Esophagus muscularis mucosa (tissue), 4 donors: ENCODE measurements at regions not wholly inside any gene's neighbourhood (a gene's known extent, or its start where the extent isn't known, plus 50 kb on each side); places are given as distances from the start of the nearest gene placed in this dataset.

Source experiments
- DNase-seq: peaks from one replicate; pipeline ENCODE4 v3.0.0-alpha.2; 2017; ENCODE audit errors: extremely low spot score
- H3K27ac ChIP-seq, 4 donors: fragments of 200-600 bp; sonication (generic); replicated peaks in 1 of 4; 1 replicate in 3 of 4; 2 replicates in 1 of 4; pipeline ENCODE4 v1.5.1; 2016 to 2019; ENCODE audit warnings: mild to moderate bottlenecking in 1 of 4
- H3K27me3 ChIP-seq, 4 donors: fragments of 200-600 bp; sonication (generic); one replicate each; pipeline versions ENCODE4 v1.5.1 to v1.6.0; 2016 to 2019
- H3K36me3 ChIP-seq, 4 donors: fragments of 200-600 bp; sonication (generic); one replicate each; pipeline ENCODE4 v1.5.1; 2016 to 2019
- H3K4me1 ChIP-seq, 4 donors: fragments of 200-600 bp; sonication (generic); one replicate each; pipeline ENCODE4 v1.5.1; 2016 to 2019
- H3K4me3 ChIP-seq, 4 donors: fragments of 200-600 bp; sonication (generic); 1 replicate in 2 of 4; 2 replicates in 2 of 4; pipeline ENCODE4 v1.5.1; 2016 to 2019; ENCODE audit warnings: mild to moderate bottlenecking in 4 of 4, moderate library complexity in 1 of 4
- H3K9me3 ChIP-seq, 4 donors: fragments of 200-600 bp; sonication (generic); 1 replicate in 3 of 4; 2 replicates in 1 of 4; pipeline ENCODE4 v1.5.1; 2016 to 2019
- CTCF ChIP-seq, 3 experiments: fragments of 200-600 bp in 2 of 3; fragments of 450-650 bp in 1 of 3; sonication (generic) in 2 of 3; IDR thresholded peaks; one replicate each; pipeline ENCODE4 v1.5.1; 2017 to 2019; ENCODE audit warnings: antibody characterized with exemption in 3 of 3, mild to moderate bottlenecking in 2 of 3, moderate library complexity in 1 of 3
- EP300 ChIP-seq: sonication (generic); formaldehyde crosslinking; IDR thresholded peaks from one replicate; pipeline ENCODE4 v1.6.1; 2017; ENCODE audit warnings: antibody characterized with exemption
- POLR2A ChIP-seq: fragments of 450-650 bp; IDR thresholded peaks from one replicate; pipeline ENCODE4 v1.6.1; 2017; ENCODE audit warnings: antibody characterized with exemption, moderate library complexity, mild to moderate bottlenecking, low read depth
- POLR2AphosphoS5 ChIP-seq, 2 donors: sonication (generic); formaldehyde crosslinking; IDR thresholded peaks; one replicate each; pipeline ENCODE4 v1.6.1; 2017; ENCODE audit warnings: antibody characterized with exemption in 2 of 2
- WGBS: methylation state at CpG from one replicate; pipeline ENCODE4 v1.1.5; 2018; 5-methylcytosine and 5-hydroxymethylcytosine counted together
- intact Hi-C: fragments of 100-400 bp; cut with DNase I; formaldehyde crosslinking; loops from one replicate; pipeline ENCODE4 v1.15.1; 2023

- DNase-seq: no peak
- no peak overlapping the region for H3K4me3 ChIP-seq
- H3K9me3 ChIP-seq: no peaks in the 10 kb centered on the region
- WGBS: 61% methylated on average over 12 of the region's 12 CpGs
- no peak overlapping the region for H3K27ac ChIP-seq
- no peaks in the 10 kb centered on the region for H3K4me1 ChIP-seq
- TF ChIP-seq CTCF (IDR thresholded peaks at IDR 0.05) (no peak), POLR2A (no peak), EP300 (no peak), POLR2AphosphoS5 (IDR thresholded peaks at IDR 0.05) (no peak)
- intact Hi-C loops: no loop called here
- H3K36me3 ChIP-seq: no peaks in the 10 kb centered on the region
- no peaks in the 10 kb centered on the region for H3K27me3 ChIP-seq
Observed at GRCh38 chr10:56586461-56586891, 225.4 kb upstream of the ZWINT start.

DNA sequence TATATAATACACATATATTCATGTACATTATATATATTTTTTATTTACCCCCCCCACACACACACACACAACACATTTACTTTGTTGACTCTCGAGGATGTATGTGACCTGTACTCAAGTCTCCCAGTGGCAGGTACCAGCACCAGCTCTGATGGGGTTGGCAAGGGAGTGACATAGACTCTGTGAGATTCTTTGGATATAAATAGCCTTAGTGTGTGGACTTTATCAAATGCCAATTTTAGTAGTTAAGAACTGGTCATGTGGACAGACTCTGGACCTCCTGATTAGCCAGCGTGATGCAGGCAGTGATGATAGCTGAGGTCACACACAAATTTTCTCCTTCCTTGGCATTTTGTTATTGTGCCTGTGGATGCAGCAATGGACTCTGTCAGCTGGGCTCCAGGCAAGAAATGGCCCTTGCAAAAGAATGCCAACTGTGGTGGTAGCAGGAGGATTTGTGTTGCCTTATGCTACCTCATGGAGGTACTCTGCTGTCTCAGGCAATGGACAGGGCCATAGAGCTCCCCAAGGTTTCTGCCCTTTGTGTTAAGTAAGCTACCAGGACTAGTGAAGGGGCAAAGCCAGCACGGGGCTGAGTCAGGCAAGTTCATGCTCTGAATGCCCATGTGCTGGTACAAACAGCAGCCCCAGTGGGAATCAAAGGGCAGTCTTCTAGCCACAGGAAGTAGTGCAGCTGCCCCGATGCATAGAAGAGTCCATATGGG lies 224.6 kb upstream of the ZWINT start:
- DNase-seq: no peak
- Histone ChIP-seq H3K27me3 (no peaks in the 10 kb centered on the region), H3K4me1 (no peaks in the 10 kb centered on the region), H3K27ac (no peak overlapping the region), H3K36me3 (no peaks in the 10 kb centered on the region), H3K9me3 (no peaks in the 10 kb centered on the region), H3K4me3 (no peak overlapping the region)
- intact Hi-C loops: no loop called here
- WGBS: 86% methylated on average over 2 of the region's 4 CpGs
- TF ChIP-seq EP300: no peak
- TF ChIP-seq POLR2A: no peak
- no peak for TF ChIP-seq CTCF (IDR thresholded peaks at IDR 0.05)
- no peak for TF ChIP-seq POLR2AphosphoS5 (IDR thresholded peaks at IDR 0.05)

GRCh38 chr10:56583316-56583715 lies 222.3 kb upstream of the ZWINT start:
- DNase-seq: no peak
- H3K4me3 ChIP-seq: no peak overlapping the region
- H3K9me3 ChIP-seq: no peaks in the 10 kb centered on the region
- TF ChIP-seq EP300: no peak
- TF ChIP-seq POLR2AphosphoS5 (IDR thresholded peaks at IDR 0.05): no peak
- no peak for TF ChIP-seq CTCF (IDR thresholded peaks at IDR 0.05)
- TF ChIP-seq POLR2A: no peak
- H3K4me1 ChIP-seq: no peaks in the 10 kb centered on the region
- H3K27ac ChIP-seq: no peak overlapping the region
- H3K27me3 ChIP-seq: no peaks in the 10 kb centered on the region
- no peaks in the 10 kb centered on the region for H3K36me3 ChIP-seq
- intact Hi-C loops: no loop called here
- WGBS: 81% methylated on average over 1 of the region's 1 CpG

GRCh38 chr10:56567580-56567979 lies 206.5 kb upstream of the ZWINT start:
- intact Hi-C loops: no loop called here
- Histone ChIP-seq H3K4me3 (no peak overlapping the region), H3K27me3 (no peaks in the 10 kb centered on the region), H3K36me3 (no peaks in the 10 kb centered on the region), H3K27ac (no peak overlapping the region), H3K4me1 (no peaks in the 10 kb centered on the region), H3K9me3 (no peaks in the 10 kb centered on the region)
- WGBS: 90% methylated on average over 1 of the region's 1 CpG
- no peak for TF ChIP-seq EP300
- TF ChIP-seq POLR2A: no peak
- TF ChIP-seq CTCF (IDR thresholded peaks at IDR 0.05): no peak
- TF ChIP-seq POLR2AphosphoS5 (IDR thresholded peaks at IDR 0.05): no peak
- DNase-seq: no peak

DNA sequence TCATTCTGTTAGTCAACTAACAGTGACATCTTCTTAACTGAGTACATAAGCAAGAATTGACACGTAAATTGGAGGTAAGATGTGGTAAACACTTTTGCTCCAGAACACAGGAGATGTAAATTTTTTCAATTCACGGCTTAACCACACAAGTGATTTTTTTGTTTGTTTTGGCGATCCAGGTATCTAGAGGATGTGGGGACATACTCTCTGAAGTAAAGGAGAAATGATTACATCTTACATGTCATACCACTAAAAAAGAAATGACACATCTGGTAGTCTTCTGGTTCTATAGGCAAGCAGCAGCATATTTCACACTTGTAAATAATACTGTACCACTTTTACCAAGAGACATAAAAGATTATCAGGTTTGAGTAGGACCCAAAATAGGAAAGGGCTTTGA lies 200.3 kb upstream of the ZWINT start:
- intact Hi-C loops: no loop called here
- WGBS: 79% methylated on average over 3 of the region's 3 CpGs
- no peak for TF ChIP-seq POLR2AphosphoS5 (IDR thresholded peaks at IDR 0.05)
- no peak for TF ChIP-seq EP300
- no peak for TF ChIP-seq CTCF (IDR thresholded peaks at IDR 0.05)
- no peak for TF ChIP-seq POLR2A
- no peaks in the 10 kb centered on the region for H3K36me3 ChIP-seq
- no peak overlapping the region for H3K27ac ChIP-seq
- DNase-seq: no peak
- no peak overlapping the region for H3K4me3 ChIP-seq
- no peaks in the 10 kb centered on the region for H3K4me1 ChIP-seq
- no peaks in the 10 kb centered on the region for H3K9me3 ChIP-seq
- H3K27me3 ChIP-seq: no peaks in the 10 kb centered on the region
